OCI-LY7 (cell line): ENCODE measurements at regions not wholly inside any gene's neighbourhood (a gene's known extent, or its start where the extent isn't known, plus 50 kb on each side); places are given as distances from the start of the nearest gene placed in this dataset.
A peak's percentile ranks its signal among the peaks of the same experiment; 100 is the strongest.

ENCODE experiments used
- BruUV-seq: library from RNA; stranded (reverse); fragments of 400-500 nt; replicated peaks from 2 replicates; lab custom pipeline; 2021; lab: Mats Ljungman, UMichigan
- CTCF ChIA-PET: fragments of 300-600 bp; sonication (Branson Sonifier 250); formaldehyde crosslinking; loops from one replicate; lab custom pipeline; 2022; ENCODE audit warnings: antibody characterized with exemption; ENCODE audit not compliant: unreplicated experiment; lab: Charles Lee
- POLR2A ChIA-PET: fragments of 300-600 bp; sonication (Branson Sonifier 250); formaldehyde crosslinking; loops from one replicate; lab custom pipeline; 2022; ENCODE audit warnings: antibody characterized with exemption; lab: Charles Lee
- DNase-seq: peaks from one replicate; pipeline ENCODE4 v3.0.0-alpha.2; 2015; ENCODE audit warnings: low spot score
- H2AFZ ChIP-seq: fragments of 200-600 bp; sonication (generic), shearing (Covaris generic); 2 replicates; pipeline ENCODE4 v1.6.1; 2014; ENCODE audit warnings: mild to moderate bottlenecking, antibody characterized with exemption, low read length, moderate library complexity
- H3K27ac ChIP-seq: fragments of 200-600 bp; sonication (generic); 2 replicates; pipeline ENCODE4 v1.5.1; 2014; ENCODE audit warnings: mixed run types, low read depth, mild to moderate bottlenecking, moderate library complexity, low read length, inconsistent platforms; ENCODE audit not compliant: poor library complexity, severe bottlenecking
- H3K36me3 ChIP-seq: fragments of 200-600 bp; sonication (generic); 2 replicates; pipeline ENCODE4 v1.6.1; 2014; ENCODE audit warnings: mild to moderate bottlenecking, antibody characterized with exemption, low read length, moderate library complexity, mixed read lengths; ENCODE audit not compliant: insufficient read depth
- H3K4me1 ChIP-seq: fragments of 200-600 bp; sonication (generic); 2 replicates; pipeline ENCODE4 v1.5.1; 2014; ENCODE audit warnings: mild to moderate bottlenecking, low read length; ENCODE audit not compliant: insufficient read depth, poor library complexity, severe bottlenecking
- H3K4me2 ChIP-seq: fragments of 200-600 bp; sonication (generic); 2 replicates; pipeline ENCODE4 v1.6.1; 2014; ENCODE audit warnings: mild to moderate bottlenecking, low read length
- H3K4me3 ChIP-seq: fragments of 200-600 bp; sonication (generic); 2 replicates; pipeline ENCODE4 v1.5.1; 2014; ENCODE audit warnings: mild to moderate bottlenecking, low read depth, low read length; ENCODE audit not compliant: poor library complexity, severe bottlenecking
- H3K79me2 ChIP-seq: fragments of 200-600 bp; sonication (generic); 2 replicates; pipeline ENCODE4 v1.6.1; 2016; ENCODE audit warnings: low read depth, mild to moderate bottlenecking, low read length, moderate library complexity, mixed read lengths; ENCODE audit not compliant: insufficient read depth
- H3K9me2 ChIP-seq: fragments of 200-600 bp; sonication (generic); 2 replicates; pipeline ENCODE4 v1.6.1; 2016; ENCODE audit warnings: mild to moderate bottlenecking, low read length, mixed read lengths; ENCODE audit not compliant: insufficient read depth
- H3K9me3 ChIP-seq: fragments of 200-600 bp; sonication (generic); 2 replicates; pipeline ENCODE4 v1.6.1; 2014; ENCODE audit warnings: mild to moderate bottlenecking, mixed run types, low read length, mixed read lengths
- H4K20me1 ChIP-seq: fragments of 200-600 bp; sonication (generic); 2 replicates; pipeline ENCODE4 v1.6.1; 2014; ENCODE audit warnings: mild to moderate bottlenecking, antibody characterized with exemption, low read length, moderate library complexity, mixed read lengths; ENCODE audit not compliant: insufficient read depth
- EZH2phosphoT487 ChIP-seq: fragments of 200-600 bp; sonication (generic); IDR thresholded peaks from 2 replicates; pipeline ENCODE4 v1.6.1; 2018; ENCODE audit warnings: low read depth, borderline replicate concordance, mild to moderate bottlenecking, mixed run types, antibody characterized with exemption, low read length, moderate library complexity, mixed read lengths
- intact Hi-C: fragments of 100-400 bp; cut with micrococcal nuclease; formaldehyde crosslinking; loops from one replicate; pipeline ENCODE4 v1.10.0; 2022; ENCODE audit not compliant: unreplicated experiment
- TF ChIP-seq, protein P1 (sequence below): fragments of 200-600 bp; sonication (generic); conservative IDR thresholded peaks from 2 replicates; pipeline ENCODE4 v1.5.1; 2014; ENCODE audit warnings: mild to moderate bottlenecking, antibody characterized with exemption, low read length, moderate library complexity, mixed read lengths

GRCh38 chr1:172824209-172824608 is 165.3 kb downstream of the FASLG start:
- peaks cover 35% of the 10 kb centered on the region for H3K4me1 ChIP-seq
- no peaks in the 10 kb centered on the region for H3K9me3 ChIP-seq
- POLR2A ChIA-PET: no interaction called here
- no peaks in the 10 kb centered on the region for H3K9me2 ChIP-seq
- H3K36me3 ChIP-seq: no peaks in the 10 kb centered on the region
- BruUV-seq: no TSS peak
- no peaks in the 10 kb centered on the region for H3K79me2 ChIP-seq
- CTCF ChIA-PET: no interaction called here
- peak overlapping the region; percentile 19; the same call in 1 of the 2 replicates for H2AFZ ChIP-seq
- intact Hi-C loops: loop anchor here (10.0 kb wide), 1 partner anchor 291 kb away; no protein-coding TSS in a partner anchor
- no peaks in the 10 kb centered on the region for H4K20me1 ChIP-seq
- no peak for TF ChIP-seq EZH2phosphoT487
- TF ChIP-seq, protein P1, sequence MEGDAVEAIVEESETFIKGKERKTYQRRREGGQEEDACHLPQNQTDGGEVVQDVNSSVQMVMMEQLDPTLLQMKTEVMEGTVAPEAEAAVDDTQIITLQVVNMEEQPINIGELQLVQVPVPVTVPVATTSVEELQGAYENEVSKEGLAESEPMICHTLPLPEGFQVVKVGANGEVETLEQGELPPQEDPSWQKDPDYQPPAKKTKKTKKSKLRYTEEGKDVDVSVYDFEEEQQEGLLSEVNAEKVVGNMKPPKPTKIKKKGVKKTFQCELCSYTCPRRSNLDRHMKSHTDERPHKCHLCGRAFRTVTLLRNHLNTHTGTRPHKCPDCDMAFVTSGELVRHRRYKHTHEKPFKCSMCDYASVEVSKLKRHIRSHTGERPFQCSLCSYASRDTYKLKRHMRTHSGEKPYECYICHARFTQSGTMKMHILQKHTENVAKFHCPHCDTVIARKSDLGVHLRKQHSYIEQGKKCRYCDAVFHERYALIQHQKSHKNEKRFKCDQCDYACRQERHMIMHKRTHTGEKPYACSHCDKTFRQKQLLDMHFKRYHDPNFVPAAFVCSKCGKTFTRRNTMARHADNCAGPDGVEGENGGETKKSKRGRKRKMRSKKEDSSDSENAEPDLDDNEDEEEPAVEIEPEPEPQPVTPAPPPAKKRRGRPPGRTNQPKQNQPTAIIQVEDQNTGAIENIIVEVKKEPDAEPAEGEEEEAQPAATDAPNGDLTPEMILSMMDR: no peak
- no peak overlapping the region for H3K27ac ChIP-seq
- no peak overlapping the region for H3K4me2 ChIP-seq
- DNase-seq: no peak
- H3K4me3 ChIP-seq: no peak overlapping the region

- TF ChIP-seq EZH2phosphoT487: no peak
- TF ChIP-seq, protein P1: peak; percentile 86
- ChIA-PET CTCF (interaction anchor here (1.0 to 1.4 kb wide), 2 partner anchors 84 to 376 kb away, joined by 3 to 6 read pairs; no protein-coding TSS in a partner anchor), POLR2A (interaction anchor here (0.6 to 3.2 kb wide), 12 partner anchors 9 to 463 kb away, joined by 3 to 12 read pairs (median 4); no protein-coding TSS in a partner anchor)
- Histone ChIP-seq H3K4me2 (peak overlapping the region; percentile 27; the same call in 1 of the 2 replicates), H4K20me1 (no peaks in the 10 kb centered on the region), H3K4me3 (no peak overlapping the region), H3K4me1 (peaks cover 15% of the 10 kb centered on the region), H3K9me2 (no peaks in the 10 kb centered on the region), H2AFZ (peak overlapping the region; percentile 78), H3K9me3 (no peaks in the 10 kb centered on the region), H3K36me3 (no peaks in the 10 kb centered on the region), H3K79me2 (no peaks in the 10 kb centered on the region), H3K27ac (no peak overlapping the region)
- peak; percentile 53 for DNase-seq
- intact Hi-C loops: loop anchor here (1.0 to 10.0 kb wide), 3 partner anchors 81 to 376 kb away; no protein-coding TSS in a partner anchor
- no TSS peak for BruUV-seq
Observed at GRCh38 chr1:172826096-172826741, 167.3 kb downstream of the FASLG start.

GRCh38 chr1:172827301-172827700 is 168.4 kb downstream of the FASLG start:
- Histone ChIP-seq H2AFZ (no peak overlapping the region), H3K4me2 (no peak overlapping the region), H4K20me1 (no peaks in the 10 kb centered on the region), H3K27ac (no peak overlapping the region), H3K9me2 (no peaks in the 10 kb centered on the region), H3K4me3 (no peak overlapping the region), H3K9me3 (no peaks in the 10 kb centered on the region), H3K4me1 (peaks cover 13% of the 10 kb centered on the region), H3K79me2 (no peaks in the 10 kb centered on the region), H3K36me3 (no peaks in the 10 kb centered on the region)
- ChIA-PET POLR2A (interaction anchor here (0.6 to 3.2 kb wide), 8 partner anchors 10 to 993 kb away, joined by 3 to 12 read pairs (median 3); no protein-coding TSS in a partner anchor), CTCF (interaction anchor here (1.0 kb wide), 1 partner anchor 375 kb away, joined by 3 read pairs; no protein-coding TSS in a partner anchor)
- intact Hi-C loops: loop anchor here (10.0 kb wide), 1 partner anchor 288 kb away; no protein-coding TSS in a partner anchor
- BruUV-seq: no TSS peak
- no peak for DNase-seq
- TF ChIP-seq EZH2phosphoT487: no peak
- TF ChIP-seq, protein P1: no peak
